Activated naive CD4-positive, alpha-beta T cell treated with anti-CD3 and anti-CD28 coated beads, Interleukin-2, amount 50 U/mL, for 16 hours (primary cell): ENCODE measurements at regions not wholly inside any gene's neighbourhood (a gene's known extent, or its start where the extent isn't known, plus 50 kb on each side); places are given as distances from the start of the nearest gene placed in this dataset.

Experiments used
- DNase-seq: peaks from one replicate; pipeline ENCODE4 v3.0.0-alpha.2; 2020

- no peak for DNase-seq
Observed at GRCh38 chr2:122132147-122132691, 376.8 kb downstream of the TSN start.

GRCh38 chr2:122135021-122135937 is 379.8 kb downstream of the TSN start:
- DNase-seq = no peak

DNA sequence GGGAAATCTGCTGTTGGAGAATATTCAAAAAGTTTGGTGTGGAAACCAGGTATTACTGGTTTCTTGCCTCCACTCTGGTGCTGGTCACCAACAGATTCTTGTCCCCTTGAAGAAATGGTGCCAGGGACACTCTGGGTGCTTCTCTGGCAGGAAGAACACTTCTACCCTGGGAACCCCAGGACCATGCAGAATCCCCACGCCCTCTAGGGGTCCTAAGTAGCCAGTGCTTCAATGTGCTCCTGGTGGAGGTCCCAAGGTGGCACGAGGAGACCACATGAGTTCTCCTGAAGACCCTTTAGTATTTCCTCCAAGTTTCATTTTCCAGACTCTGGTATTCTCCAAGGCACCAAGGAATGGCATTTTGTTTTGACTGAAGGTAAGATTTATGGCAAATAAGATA is 380.6 kb downstream of the TSN start:
- DNase-seq = no peak

DNA sequence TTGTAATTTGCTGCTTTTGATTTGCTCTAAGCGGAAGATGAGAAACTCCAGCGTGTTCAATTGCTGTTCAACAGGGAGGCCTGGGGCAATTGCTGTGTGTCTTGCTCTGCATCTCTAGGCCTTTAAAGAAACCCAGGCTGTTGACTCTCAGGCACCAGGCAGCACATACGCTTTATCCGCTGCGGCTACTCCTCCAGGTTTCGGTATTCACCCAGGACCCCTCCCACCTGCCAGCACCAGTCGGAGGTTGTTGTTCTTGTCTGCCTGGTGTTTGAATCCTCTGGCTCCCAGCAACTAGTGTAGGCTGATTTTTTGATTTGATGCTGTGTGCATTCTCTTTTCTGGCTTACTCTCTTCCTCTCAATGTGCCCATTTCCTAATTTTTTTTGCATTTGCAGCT is 383.1 kb downstream of the TSN start:
- no peak for DNase-seq

GRCh38 chr2:122139739-122140420 is 384.4 kb downstream of the TSN start:
- no peak for DNase-seq

GRCh38 chr2:122144884-122145283 is 389.4 kb downstream of the TSN start:
- no peak for DNase-seq

GRCh38 chr2:122145856-122146255 is 390.4 kb downstream of the TSN start:
- DNase-seq = no peak

DNA sequence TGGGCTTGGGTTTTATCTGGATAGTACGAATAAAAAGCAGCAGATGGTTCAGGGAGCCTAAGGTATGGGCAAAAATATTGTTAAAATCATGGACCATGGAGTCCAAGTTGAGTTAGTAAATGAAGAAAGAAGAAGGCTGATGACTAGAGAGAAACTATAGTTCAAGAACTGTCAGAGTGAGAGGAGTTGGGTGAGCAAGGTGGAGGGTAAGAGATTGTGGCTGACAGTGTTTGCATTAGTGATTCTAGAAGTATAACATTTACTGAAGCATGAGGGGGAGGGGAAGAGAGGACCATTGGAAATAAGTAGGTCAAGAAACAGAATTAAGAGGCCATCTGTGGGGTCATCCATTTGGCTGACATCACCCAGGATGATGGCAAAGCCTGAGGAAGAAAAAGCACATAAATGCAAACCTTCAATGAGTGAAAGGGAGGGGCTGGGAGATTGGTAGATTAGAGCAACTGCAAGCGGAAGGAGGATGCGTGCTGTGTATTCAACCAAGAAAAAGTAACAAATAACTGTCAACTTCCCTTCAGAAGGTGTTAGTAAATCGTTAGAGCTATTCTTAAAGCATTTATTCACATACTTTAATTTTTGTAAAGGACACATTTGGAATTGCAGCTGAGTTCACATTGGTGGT is 392.8 kb downstream of the TSN start:
- DNase-seq = no peak

DNA sequence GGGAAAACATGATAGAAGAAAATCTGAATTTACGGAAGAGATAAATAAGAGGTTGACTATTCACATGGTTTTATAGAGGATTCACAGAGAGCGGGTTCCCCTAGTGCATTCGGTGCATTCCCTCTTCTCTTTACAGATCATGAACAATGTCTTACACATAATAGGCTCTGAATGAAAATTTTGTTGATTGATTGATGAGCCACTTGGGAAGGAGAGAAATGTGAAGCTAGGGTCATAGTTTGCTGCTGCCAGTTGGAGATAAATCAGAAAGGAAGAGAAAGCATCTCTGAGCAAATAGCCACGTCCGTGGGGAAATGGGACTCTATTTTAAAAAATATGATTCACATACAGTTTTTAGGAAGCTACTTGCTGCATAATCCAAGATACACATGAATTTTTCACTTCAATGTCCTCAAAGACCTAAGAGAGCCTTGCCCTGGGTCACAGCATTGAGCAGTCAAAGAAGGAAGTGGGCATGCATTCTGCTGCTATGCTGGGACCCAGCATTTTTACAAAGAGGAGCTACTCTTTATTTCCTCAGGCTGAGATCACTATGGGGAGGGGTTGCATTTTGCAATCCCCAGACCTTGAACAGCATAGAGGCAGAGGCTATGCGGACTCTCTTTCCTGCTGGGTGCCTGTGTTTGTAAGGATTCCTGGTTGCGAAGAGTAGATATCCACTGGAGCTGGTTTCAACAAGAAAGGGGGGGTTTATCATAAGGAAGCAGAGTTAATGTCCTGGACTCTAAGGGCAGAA is 395.3 kb downstream of the TSN start:
- DNase-seq = no peak

- DNase-seq = no peak
Observed at GRCh38 chr2:122152571-122152970, 397.1 kb downstream of the TSN start.

DNA sequence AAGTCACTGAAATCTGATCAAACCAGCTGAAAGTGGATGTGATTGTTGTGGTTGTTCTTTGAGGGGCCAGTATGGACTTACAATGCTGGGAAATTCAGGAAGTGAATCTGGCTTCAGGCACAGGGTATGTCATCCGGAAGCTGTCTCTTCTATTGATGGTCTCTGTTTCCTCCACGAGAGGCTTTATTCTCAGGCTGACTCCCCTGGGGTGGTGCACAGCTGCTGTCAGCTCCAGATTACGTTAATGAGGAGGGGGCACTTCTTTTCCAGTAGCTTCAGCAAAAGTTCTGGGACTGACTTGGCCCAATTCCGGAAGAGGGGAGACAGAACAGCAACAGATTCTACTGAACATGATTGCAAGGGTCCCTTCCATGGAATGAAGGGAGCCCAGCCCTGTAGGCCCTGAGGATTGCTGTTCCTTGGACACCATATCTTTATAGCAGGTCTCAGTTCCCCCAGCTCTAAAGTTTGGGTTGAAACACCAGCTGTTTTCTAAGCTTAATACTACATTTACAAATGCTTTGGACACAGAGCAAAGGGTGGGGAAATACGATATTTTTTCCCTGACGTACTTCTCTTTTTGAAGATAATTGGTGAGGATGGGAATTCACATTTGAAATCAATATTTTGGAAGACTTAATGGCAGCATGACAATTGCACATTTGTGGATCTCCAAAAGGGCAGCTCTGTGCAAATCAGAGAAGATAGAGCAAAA is 400.9 kb downstream of the TSN start:
- no peak for DNase-seq

- no peak for DNase-seq
Observed at GRCh38 chr2:122157158-122157557, 401.7 kb downstream of the TSN start.

GRCh38 chr2:122163617-122164016 is 408.2 kb downstream of the TSN start:
- no peak for DNase-seq

DNA sequence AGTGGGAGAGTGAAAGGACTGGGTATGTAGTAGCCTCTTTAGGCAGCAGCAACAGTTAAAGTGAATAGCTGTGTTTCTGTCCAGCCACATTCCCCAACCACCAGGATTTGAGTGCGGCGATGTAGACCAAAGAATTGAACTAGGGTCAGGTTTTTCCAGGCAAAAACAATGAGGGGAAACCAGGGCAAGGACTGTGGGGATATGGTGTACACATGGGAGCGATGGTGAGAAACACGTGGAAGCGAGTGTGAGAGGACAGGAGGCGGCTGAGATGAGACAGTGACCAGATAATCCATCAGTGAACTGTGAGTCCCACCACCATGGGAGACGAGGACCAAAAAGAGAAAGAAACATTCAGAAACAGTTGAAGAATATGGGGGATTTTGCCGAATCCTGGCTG is 409.5 kb downstream of the TSN start:
- no peak for DNase-seq

- no peak for DNase-seq
Observed at GRCh38 chr2:122166820-122167219, 411.4 kb downstream of the TSN start.

GRCh38 chr2:122167515-122167914 is 412.1 kb downstream of the TSN start:
- DNase-seq = no peak

GRCh38 chr2:122168799-122169198 is 413.3 kb downstream of the TSN start:
- DNase-seq = no peak

GRCh38 chr2:122172812-122173211 is 417.4 kb downstream of the TSN start:
- DNase-seq = no peak

GRCh38 chr2:122174061-122174460 is 418.6 kb downstream of the TSN start:
- no peak for DNase-seq

DNA sequence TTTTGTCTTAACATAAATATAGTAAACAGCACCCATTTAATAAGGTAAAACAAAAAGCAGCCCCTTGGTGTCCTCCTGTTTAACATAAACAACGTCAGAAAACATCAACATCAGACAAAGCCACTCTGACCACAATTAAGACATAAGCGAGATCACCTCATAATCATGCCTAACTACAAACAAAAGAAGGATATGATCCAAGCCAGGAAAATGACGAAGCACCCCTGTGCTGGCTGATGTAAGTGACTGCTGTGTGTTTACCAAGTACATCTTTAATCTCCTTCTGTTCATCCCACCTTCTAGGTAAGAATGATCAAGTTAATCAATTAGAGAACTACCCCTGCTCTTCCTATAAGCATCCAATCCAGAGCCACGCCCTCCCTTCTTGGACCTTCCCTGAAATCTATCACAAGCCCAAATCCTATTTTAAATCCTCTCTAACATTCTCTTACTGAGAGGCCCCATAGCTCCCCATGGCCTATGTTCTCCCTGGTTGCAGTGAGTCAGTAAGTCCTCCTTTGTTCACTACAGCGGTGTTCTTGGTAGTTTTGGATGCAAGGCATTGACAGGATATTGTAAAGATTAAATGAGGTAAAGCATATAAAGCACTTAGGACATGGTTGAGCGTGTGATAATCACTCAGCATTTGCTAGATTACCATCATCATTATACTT is 424.2 kb downstream of the TSN start:
- no peak for DNase-seq

DNA sequence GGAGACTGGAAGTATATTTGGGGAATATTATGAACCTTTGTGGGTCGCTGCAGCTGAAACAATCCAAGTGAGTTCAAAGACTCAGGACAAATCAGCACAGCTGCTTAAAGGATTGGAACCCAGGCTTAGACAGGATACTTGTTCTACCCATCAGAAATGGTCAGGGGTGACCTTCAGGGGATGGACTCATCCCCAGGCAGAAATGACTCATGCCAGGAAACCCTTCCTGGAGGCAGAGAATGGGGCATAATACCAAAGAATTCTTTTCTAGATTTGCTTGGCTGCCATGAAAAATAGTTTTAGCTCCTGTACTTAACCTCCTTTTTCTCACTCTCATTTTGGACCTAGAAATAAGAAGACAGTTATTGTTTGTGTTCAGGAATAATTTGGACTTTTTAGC is 425.5 kb downstream of the TSN start:
- DNase-seq = no peak
